GM12864 (cell line): ENCODE measurements at regions not wholly inside any gene's neighbourhood (a gene's known extent, or its start where the extent isn't known, plus 50 kb on each side); places are given as distances from the start of the nearest gene placed in this dataset.

Source experiments
- DNase-seq: peaks from one replicate; pipeline ENCODE4 v3.0.0-alpha.2; 2011; ENCODE audit warnings: low read depth
- H3K4me3 ChIP-seq: 2 replicates; pipeline ENCODE4 v1.5.1; 2011; ENCODE audit warnings: mild to moderate bottlenecking, low read depth, low read length, control low read depth
- TF ChIP-seq, protein P1 (sequence below): IDR thresholded peaks from 2 replicates; pipeline ENCODE4 v1.5.1; 2011; ENCODE audit warnings: low read depth, mild to moderate bottlenecking, moderate library complexity, low read length, control low read depth, inconsistent platforms; ENCODE audit errors: missing control alignments

DNA sequence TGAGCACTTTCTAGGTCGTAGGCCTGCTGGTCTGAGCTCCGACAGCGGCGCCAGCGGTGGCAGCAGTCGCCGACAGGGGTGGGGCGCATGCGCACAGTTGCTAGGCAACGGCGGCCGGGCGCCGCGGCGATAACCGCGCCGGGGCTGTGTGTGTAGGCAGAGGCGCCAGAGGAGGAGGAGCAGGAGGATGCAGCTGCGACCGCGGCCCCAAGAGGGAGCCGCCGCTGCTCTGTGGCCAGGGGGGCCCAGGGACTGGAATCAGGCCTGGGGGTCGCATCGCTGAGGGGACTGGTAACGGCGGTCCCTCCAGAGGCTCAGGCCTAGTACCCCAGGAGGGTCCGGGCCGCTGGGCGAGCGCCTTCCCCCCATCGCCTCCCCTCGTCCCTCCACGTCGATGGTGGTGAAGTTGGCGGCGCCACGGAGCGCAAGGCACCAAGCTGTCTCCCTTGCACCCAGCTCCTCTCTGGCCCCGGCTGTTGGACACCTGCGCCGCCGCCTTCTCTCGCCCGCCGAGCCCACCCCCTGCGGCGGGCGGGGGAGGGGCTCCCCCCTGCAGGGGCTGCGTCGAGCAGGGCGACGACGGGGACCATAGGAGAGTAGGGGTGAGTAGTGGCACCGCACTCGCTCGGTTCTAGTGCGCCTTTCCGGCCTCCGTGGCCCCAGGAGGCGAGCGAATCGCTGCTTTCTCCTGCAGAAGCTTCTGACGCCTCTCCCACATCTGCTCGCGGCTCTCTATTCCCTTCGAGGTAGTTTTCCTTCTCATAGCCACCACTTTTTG is 58.6 kb upstream of the ZC4H2 start, which contains the start of gene ZC3H12B:
Gene ZC3H12B, plus strand, starts transcription at position 159 of the 778 bp plus-strand sequence.
- DNase-seq, result no peak
- TF ChIP-seq, protein P1, sequence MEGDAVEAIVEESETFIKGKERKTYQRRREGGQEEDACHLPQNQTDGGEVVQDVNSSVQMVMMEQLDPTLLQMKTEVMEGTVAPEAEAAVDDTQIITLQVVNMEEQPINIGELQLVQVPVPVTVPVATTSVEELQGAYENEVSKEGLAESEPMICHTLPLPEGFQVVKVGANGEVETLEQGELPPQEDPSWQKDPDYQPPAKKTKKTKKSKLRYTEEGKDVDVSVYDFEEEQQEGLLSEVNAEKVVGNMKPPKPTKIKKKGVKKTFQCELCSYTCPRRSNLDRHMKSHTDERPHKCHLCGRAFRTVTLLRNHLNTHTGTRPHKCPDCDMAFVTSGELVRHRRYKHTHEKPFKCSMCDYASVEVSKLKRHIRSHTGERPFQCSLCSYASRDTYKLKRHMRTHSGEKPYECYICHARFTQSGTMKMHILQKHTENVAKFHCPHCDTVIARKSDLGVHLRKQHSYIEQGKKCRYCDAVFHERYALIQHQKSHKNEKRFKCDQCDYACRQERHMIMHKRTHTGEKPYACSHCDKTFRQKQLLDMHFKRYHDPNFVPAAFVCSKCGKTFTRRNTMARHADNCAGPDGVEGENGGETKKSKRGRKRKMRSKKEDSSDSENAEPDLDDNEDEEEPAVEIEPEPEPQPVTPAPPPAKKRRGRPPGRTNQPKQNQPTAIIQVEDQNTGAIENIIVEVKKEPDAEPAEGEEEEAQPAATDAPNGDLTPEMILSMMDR, result peak; percentile 46
- H3K4me3 ChIP-seq, result peak within 1 kb of the TSS; percentile 63

DNA sequence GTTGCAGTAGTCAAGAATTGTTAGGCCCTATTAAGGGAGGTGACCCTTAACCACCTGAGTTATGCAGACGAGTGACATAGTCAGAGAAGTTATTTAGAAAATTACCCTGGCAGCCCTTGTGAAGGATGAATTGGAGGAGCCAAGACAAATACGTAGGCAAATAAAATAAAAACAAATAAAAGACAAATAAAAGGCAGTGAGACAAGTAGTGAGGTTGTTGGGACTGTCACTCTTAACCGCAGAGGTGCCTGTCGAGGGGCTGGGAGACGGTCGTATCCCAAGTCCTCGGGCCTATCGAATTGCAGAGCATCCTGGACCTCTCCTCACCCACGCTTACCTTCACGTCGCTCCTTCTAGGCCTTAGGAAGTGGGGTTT is 58.0 kb upstream of the ZC4H2 start:
- no peak for DNase-seq
- TF ChIP-seq, protein P1, result no peak
- H3K4me3 ChIP-seq, result peak overlapping the region; percentile 63
